ENCODE measurements at regions not wholly inside any gene's neighbourhood (a gene's known extent, or its start where the extent isn't known, plus 50 kb on each side); places are given as distances from the start of the nearest gene placed in this dataset.
A peak's percentile ranks its signal among the peaks of the same experiment; 100 is the strongest.
"Not testable (repeated sequence)": the region's sequence is repeated elsewhere in the genome, so short reads cannot be mapped to it uniquely, and the experiment has no call there.

DNA sequence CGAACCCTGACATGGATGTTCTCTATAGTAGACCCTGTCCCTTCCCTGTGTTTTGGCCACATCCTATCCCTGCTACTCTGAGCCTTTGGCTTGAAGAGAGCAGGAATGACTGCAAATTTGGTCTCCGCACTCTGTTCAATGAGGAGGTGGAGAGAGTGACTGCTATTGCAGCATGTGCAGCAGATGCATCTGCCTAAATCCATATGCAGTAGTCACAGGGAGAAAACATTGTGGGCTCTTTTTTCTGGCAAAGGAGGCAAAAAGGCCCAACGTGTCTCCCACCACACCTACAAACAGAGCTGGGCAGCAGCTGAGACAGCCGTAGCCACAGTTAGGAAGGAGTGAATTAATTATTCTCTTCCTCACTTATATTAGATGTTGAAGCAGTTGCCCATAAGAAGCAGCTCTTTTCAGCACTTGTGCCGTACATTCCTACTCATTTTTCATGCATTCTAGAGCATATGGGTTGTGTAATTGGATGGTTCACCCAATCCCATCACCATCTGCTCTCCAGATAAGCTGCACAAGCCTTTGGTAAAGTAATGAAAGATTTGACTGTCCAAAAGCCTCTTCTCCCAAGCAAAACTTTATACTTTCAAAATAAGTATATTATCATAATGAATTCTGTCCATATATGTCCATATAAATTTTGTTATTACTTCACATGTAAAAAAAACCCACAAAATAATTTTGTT is 147.9 kb upstream of the FAM47A start:
- DNase-seq (ENCODE audit: low read depth): no peak

- DNase-seq (ENCODE audit: low read depth): peak; percentile 1
Measured at GRCh38 chrX:34275699-34276098, 143.6 kb upstream of the FAM47A start.

DNA sequence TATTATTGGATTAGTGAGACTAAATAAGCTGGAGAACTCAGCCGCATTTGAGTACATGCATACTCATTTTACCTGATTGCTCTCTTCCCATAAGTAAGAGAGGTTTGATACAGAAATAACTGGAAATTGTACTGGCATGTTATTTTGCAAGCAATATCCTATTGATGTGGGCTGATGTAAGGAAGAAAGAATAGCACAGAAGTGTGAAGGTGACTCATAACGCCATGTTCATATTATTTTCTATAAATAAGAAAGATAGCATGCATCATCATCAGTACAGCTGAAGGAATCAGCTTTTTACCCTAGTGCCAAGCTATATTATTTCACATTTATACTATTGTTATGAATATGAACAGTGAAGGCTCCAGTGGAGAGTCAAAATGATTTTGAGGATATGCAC is 138.3 kb upstream of the FAM47A start:
- no peak for DNase-seq (ENCODE audit: low read depth)

DNA sequence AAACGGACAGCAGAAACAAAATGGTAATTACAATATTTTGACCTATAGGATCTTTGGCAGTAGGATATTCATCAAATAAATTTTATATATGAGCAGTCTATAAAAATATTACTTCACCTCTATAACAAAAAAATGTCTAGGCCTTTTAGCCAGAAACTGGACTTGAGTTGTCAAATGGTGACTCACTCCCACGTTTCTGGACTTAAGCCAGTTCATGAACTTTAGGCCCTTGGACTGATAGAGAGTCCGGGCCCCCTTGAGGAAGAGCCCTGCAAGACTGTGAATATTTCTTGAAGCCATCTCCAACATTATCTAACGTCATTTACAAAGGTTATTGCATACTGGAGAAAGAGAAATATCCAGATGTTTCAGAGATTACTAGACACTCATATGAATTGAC is 106.8 kb upstream of the FAM47A start:
- peak; percentile 0 for DNase-seq (ENCODE audit: low read depth)

DNA sequence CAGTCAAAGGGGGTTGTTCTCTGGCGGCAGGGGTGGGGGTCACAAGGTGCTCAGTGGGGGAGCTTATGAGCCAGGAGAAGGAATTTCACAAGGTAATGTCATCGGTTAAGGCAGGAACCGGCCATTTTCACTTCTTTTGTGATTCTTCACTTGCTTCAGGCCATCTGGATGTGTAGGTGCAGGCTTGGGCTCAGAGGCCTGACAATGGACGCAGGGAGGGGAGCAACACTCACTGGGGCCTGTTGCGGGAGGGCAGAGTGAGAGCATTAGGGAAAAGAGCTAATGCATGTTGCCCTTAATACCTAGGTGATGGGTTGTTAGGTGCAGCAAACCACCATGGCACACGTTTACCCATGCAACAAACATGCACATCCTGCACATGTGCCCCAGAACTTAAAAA is 98.0 kb upstream of the FAM47A start:
- DNase-seq (ENCODE audit: low read depth): not testable (repeated sequence)

- DNase-seq (ENCODE audit: low read depth): no peak
Measured at GRCh38 chrX:34227804-34228203, 95.7 kb upstream of the FAM47A start.

GRCh38 chrX:34223574-34223973 is 91.5 kb upstream of the FAM47A start:
- no peak for DNase-seq (ENCODE audit: low read depth)

DNA sequence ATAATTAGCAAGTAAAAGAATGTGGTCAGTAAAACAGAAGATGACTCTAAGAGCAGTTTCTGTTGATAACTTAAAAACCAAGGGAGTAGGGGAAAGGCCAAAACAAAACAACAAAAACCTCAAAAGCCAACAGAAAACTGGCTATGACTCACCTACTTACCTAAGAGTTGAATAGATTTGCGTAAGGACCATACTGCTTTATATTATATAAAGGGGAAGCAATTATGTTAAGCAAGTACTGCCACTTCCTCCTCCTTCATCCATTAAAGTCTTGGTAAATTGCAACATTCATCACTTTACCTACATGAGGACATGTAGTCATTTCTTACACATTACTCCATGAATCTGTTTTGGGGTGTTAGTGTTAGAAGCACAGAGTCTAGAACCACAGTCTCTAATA is 85.9 kb upstream of the FAM47A start:
- DNase-seq (ENCODE audit: low read depth): no peak

GRCh38 chrX:34197946-34198345 is 65.8 kb upstream of the FAM47A start:
- DNase-seq (ENCODE audit: low read depth): no peak
